ENCODE measurements at regions not wholly inside any gene's neighbourhood (a gene's known extent, or its start where the extent isn't known, plus 50 kb on each side); places are given as distances from the start of the nearest gene placed in this dataset.
A peak's percentile ranks its signal among the peaks of the same experiment; 100 is the strongest.

DNA sequence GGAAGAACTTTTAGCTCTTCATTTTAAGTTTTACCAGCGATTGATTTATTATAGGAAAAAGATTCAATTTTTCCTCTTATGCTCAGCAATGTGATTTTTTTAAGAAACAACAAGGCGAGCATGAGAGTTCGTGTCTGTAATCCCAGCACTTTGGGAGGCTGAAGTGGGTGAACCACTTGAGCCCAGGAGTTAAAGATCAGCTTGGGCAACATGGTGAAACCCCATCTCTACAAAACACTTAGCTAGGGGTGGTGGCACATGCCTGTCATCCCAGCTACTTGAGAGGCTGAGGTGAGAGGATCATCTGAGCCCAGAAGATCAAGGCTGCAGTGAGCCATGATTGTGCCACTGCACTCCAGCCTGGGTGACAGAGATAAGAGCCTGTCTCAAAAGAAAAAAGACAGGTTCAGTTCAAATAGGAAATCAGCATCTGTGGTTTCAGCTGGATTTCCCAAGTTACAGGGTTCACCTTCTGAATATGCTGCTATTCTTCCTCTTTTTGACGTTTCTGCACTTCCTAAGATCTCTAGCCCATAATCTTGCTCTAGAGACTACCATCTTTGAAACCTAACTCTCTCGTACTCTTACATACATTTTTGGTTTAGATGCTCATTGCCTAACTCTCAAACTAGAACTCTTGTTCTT, 274.7 kb downstream of the SEC23A start:
- Histone ChIP-seq H3K36me3 (no peaks in the 10 kb centered on the region), H3K27ac (peak overlapping the region in 1 of 4 donors; percentile 15), H3K4me1 (peaks cover 0 to 10% (median 0%) of the 10 kb centered on the region in 3 donors), H3K27me3 (no peaks in the 10 kb centered on the region), H3K9me3 (no peaks in the 10 kb centered on the region), H3K4me3 (no peak overlapping the region)
- ATAC-seq = no peak
- 61 to 73% methylated on average over 2 to 5 of the region's 5 CpGs for WGBS, 2 donors (ENCODE audit: low coverage in 1 of 2)
- TF ChIP-seq CTCF (IDR thresholded peaks at IDR 0.05) (no peak), POLR2AphosphoS5 (IDR thresholded peaks at IDR 0.05) (no peak), POLR2A (IDR thresholded peaks at IDR 0.05) (no peak), EP300 (IDR thresholded peaks at IDR 0.05) (no peak)

GRCh38 chr14:38824706-38825105, 278.3 kb downstream of the SEC23A start:
- no peaks in the 10 kb centered on the region for H3K27me3 ChIP-seq
- ATAC-seq = no peak
- TF ChIP-seq EP300 (IDR thresholded peaks at IDR 0.05) (no peak), CTCF (IDR thresholded peaks at IDR 0.05) (no peak), POLR2A (IDR thresholded peaks at IDR 0.05) (no peak), POLR2AphosphoS5 (IDR thresholded peaks at IDR 0.05) (no peak)
- H3K4me1 ChIP-seq = peaks cover 0 to 10% (median 0%) of the 10 kb centered on the region in 3 donors
- WGBS, 2 donors (ENCODE audit: low coverage in 1 of 2) = 66 to 93% methylated on average over 2 of the region's 2 CpGs
- H3K4me3 ChIP-seq = no peak overlapping the region
- H3K27ac ChIP-seq = no peak overlapping the region
- no peaks in the 10 kb centered on the region for H3K9me3 ChIP-seq
- H3K36me3 ChIP-seq = no peaks in the 10 kb centered on the region

GRCh38 chr14:38818555-38818954, 284.5 kb downstream of the SEC23A start:
- Histone ChIP-seq H3K9me3 (no peaks in the 10 kb centered on the region), H3K27ac (no peak overlapping the region), H3K4me1 (no peaks in the 10 kb centered on the region), H3K4me3 (no peak overlapping the region), H3K27me3 (no peaks in the 10 kb centered on the region), H3K36me3 (no peaks in the 10 kb centered on the region)
- TF ChIP-seq POLR2AphosphoS5 (IDR thresholded peaks at IDR 0.05) = no peak
- no peak for TF ChIP-seq POLR2A (IDR thresholded peaks at IDR 0.05)
- no peak for TF ChIP-seq CTCF (IDR thresholded peaks at IDR 0.05)
- no peak for TF ChIP-seq EP300 (IDR thresholded peaks at IDR 0.05)
- no peak for ATAC-seq
- WGBS, 2 donors (ENCODE audit: low coverage in 1 of 2) = 93 to 100% methylated on average over 1 of the region's 1 CpG

DNA sequence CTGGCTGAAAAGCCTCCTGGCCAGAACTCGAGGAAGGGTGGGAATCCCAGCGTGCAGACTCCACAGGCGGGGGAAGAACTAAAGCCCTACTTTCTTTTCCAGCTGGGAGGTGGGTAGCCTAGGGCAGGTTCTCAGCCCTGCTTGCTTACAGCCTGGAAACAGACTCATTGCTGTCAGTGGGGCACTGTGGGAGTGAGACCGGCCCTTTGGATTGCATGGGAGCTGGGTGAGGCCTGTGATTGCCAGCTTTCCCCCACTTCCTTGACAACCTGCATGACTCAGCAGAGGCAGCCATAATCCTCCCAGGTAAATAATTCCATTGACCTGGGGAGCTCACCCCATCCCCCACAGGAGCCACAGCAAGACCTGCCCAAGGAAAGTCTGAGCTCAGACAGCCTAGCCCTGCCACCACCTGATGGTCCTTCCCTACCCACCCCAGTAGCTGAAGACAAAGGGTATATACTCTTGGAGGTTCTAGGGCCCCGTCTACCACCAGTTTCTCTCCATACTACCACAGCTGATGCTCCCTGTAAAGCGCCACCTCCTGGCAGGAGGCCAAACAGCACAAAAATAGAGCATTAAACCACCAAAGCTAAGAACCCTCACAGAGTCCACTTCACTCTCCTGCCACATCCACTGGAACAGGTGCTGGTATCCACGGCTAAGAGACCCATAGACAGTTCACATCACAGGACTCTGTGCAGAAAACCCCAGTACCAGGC, 294.1 kb downstream of the SEC23A start:
- Histone ChIP-seq H3K9me3 (no peaks in the 10 kb centered on the region), H3K27me3 (no peaks in the 10 kb centered on the region), H3K4me1 (no peaks in the 10 kb centered on the region), H3K27ac (no peak overlapping the region), H3K36me3 (no peaks in the 10 kb centered on the region), H3K4me3 (no peak overlapping the region)
- 64% methylated on average over 4 of the region's 7 CpGs; no CpG with 5 or more reads in 1 of the 2 donors for WGBS, 2 donors (ENCODE audit: low coverage in 1 of 2)
- ATAC-seq = no peak
- TF ChIP-seq POLR2AphosphoS5 (IDR thresholded peaks at IDR 0.05) (no peak), POLR2A (IDR thresholded peaks at IDR 0.05) (no peak), CTCF (IDR thresholded peaks at IDR 0.05) (no peak), EP300 (IDR thresholded peaks at IDR 0.05) (no peak)

DNA sequence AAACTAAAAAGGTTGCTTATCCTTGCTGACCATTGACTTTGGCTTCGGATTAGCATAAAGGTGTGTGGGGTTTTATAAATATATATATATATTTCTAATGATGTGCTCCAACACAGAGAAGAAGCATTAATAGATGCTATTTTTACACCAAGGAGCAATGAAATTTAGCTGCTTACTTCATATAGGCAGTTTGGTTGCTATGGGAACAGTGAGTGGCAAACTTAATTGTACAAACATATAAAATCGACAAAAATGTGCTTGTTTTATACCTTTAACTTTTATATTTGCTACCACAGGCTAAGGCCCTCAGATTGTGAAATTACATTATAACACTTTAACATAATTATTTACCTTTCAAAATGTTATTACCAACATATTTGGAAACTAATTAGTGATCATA, 303.4 kb downstream of the SEC23A start:
- Histone ChIP-seq H3K27ac (no peak overlapping the region), H3K9me3 (peaks cover 0 to 17% (median 0%) of the 10 kb centered on the region in 3 donors), H3K4me3 (no peak overlapping the region), H3K36me3 (no peaks in the 10 kb centered on the region), H3K4me1 (no peaks in the 10 kb centered on the region), H3K27me3 (no peaks in the 10 kb centered on the region)
- WGBS, 2 donors (ENCODE audit: low coverage in 1 of 2) = 43 to 51% methylated on average over 2 of the region's 2 CpGs
- TF ChIP-seq EP300 (IDR thresholded peaks at IDR 0.05) (no peak), CTCF (IDR thresholded peaks at IDR 0.05) (no peak), POLR2A (IDR thresholded peaks at IDR 0.05) (no peak), POLR2AphosphoS5 (IDR thresholded peaks at IDR 0.05) (no peak)
- no peak for ATAC-seq

All from gastroesophageal sphincter (tissue), 4 donors.